ENCODE measurements at regions not wholly inside any gene's neighbourhood (a gene's known extent, or its start where the extent isn't known, plus 50 kb on each side); places are given as distances from the start of the nearest gene placed in this dataset.

GRCh38 chr18:78364388-78364960 is 615.1 kb upstream of the SALL3 start:
- no peak for TF ChIP-seq POLR2AphosphoS5 (IDR thresholded peaks at IDR 0.05)
- TF ChIP-seq, protein P1, sequence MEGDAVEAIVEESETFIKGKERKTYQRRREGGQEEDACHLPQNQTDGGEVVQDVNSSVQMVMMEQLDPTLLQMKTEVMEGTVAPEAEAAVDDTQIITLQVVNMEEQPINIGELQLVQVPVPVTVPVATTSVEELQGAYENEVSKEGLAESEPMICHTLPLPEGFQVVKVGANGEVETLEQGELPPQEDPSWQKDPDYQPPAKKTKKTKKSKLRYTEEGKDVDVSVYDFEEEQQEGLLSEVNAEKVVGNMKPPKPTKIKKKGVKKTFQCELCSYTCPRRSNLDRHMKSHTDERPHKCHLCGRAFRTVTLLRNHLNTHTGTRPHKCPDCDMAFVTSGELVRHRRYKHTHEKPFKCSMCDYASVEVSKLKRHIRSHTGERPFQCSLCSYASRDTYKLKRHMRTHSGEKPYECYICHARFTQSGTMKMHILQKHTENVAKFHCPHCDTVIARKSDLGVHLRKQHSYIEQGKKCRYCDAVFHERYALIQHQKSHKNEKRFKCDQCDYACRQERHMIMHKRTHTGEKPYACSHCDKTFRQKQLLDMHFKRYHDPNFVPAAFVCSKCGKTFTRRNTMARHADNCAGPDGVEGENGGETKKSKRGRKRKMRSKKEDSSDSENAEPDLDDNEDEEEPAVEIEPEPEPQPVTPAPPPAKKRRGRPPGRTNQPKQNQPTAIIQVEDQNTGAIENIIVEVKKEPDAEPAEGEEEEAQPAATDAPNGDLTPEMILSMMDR (IDR thresholded peaks at IDR 0.05 in 8 of 11, conservative IDR thresholded peaks at IDR 0.05 in 3 of 11), result no peak

All from spleen (tissue), 7 donors.